ENCODE measurements at regions not wholly inside any gene's neighbourhood (a gene's known extent, or its start where the extent isn't known, plus 50 kb on each side); places are given as distances from the start of the nearest gene placed in this dataset.

DNA sequence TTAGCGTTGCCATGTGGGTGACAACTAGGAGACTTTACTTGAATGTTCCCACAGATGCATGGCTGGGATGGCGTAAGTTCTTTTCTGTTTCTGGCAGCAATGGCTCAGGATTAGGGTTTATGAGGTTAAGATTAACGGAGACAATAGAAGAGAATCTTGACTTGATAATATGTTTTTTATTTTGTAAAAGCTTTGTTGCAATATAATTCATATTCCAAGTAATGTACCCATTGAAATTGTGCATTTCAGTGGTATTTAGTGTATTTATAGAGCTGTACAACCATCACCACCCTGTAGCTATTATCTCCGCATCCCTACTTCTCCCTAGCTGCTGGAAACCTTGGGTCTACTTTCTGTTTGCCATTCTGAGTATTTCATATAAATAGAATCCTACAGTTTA lies 349.2 kb downstream of the UTRN start:
- no peaks in the 10 kb centered on the region for H3K9me3 Mint-ChIP-seq

More for the DNA sequence above, 349.2 kb downstream of the UTRN start:
- no peak overlapping the region for H3K23ac ChIP-seq (ENCODE audit: insufficient read length, low read depth, low read length)
- H3K4me1 ChIP-seq (ENCODE audit: insufficient read depth, low read length), result no peaks in the 10 kb centered on the region
- TF ChIP-seq, protein P1, sequence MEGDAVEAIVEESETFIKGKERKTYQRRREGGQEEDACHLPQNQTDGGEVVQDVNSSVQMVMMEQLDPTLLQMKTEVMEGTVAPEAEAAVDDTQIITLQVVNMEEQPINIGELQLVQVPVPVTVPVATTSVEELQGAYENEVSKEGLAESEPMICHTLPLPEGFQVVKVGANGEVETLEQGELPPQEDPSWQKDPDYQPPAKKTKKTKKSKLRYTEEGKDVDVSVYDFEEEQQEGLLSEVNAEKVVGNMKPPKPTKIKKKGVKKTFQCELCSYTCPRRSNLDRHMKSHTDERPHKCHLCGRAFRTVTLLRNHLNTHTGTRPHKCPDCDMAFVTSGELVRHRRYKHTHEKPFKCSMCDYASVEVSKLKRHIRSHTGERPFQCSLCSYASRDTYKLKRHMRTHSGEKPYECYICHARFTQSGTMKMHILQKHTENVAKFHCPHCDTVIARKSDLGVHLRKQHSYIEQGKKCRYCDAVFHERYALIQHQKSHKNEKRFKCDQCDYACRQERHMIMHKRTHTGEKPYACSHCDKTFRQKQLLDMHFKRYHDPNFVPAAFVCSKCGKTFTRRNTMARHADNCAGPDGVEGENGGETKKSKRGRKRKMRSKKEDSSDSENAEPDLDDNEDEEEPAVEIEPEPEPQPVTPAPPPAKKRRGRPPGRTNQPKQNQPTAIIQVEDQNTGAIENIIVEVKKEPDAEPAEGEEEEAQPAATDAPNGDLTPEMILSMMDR (conservative IDR thresholded peaks at IDR 0.05), result no peak
- no peaks in the 10 kb centered on the region for H3K79me1 ChIP-seq (ENCODE audit: insufficient read depth, low read depth, low read length, poor library complexity, severe bottlenecking)
- H3K9ac ChIP-seq (ENCODE audit: extremely low read depth, insufficient read length, low read length), result no peak overlapping the region
- DNase-seq, result no peak
- Mint-ChIP-seq H3K27me3 (ENCODE audit: low read depth) (no peaks in the 10 kb centered on the region), H3K4me3 (no peak overlapping the region), H3K27ac (no peak overlapping the region), H3K36me3 (ENCODE audit: insufficient read depth in 1 of 3, low read depth in 3 of 3) (peaks cover 0 to 4% (median 3%) of the 10 kb centered on the region in 3 experiments; a peak in 3 of 7 replicates), H3K4me1 (peaks cover 12 to 20% of the 10 kb centered on the region in 2 experiments)
- no CpG with 5 or more reads among the region's 4 CpGs for WGBS (ENCODE audit: extremely low coverage, insufficient read length, low lambda C conversion rate)
- H2BK120ac ChIP-seq (ENCODE audit: low read depth, low read length, poor library complexity, severe bottlenecking), result no peak overlapping the region
- H3K14ac ChIP-seq (ENCODE audit: insufficient read depth, low read length), result no peak overlapping the region
- H3K4ac ChIP-seq (ENCODE audit: low read depth, low read length), result no peak overlapping the region
- H3T11ph ChIP-seq (ENCODE audit: low read length), result no peak overlapping the region
- no peak overlapping the region for H4K5ac ChIP-seq (ENCODE audit: insufficient read length, low read depth, low read length)
- no peaks in the 10 kb centered on the region for H4K20me1 ChIP-seq (ENCODE audit: control insufficient read depth, insufficient read depth, insufficient read length)
- no peaks in the 10 kb centered on the region for H3K9me3 ChIP-seq (ENCODE audit: control insufficient read depth, low read depth, low read length)
- H3K23me2 ChIP-seq (ENCODE audit: insufficient read length, low read depth, low read length, poor library complexity, severe bottlenecking), result no peaks in the 10 kb centered on the region
- H4K8ac ChIP-seq (replicated peaks; ENCODE audit: insufficient read length, low read depth, low read length), result no peak overlapping the region
- H4K91ac ChIP-seq (ENCODE audit: insufficient read length, low read depth, low read length), result no peak overlapping the region
- no peak overlapping the region for H2AFZ ChIP-seq (ENCODE audit: low read length)
- H3K56ac ChIP-seq (ENCODE audit: insufficient read length, low read depth, low read length), result no peak overlapping the region
- H3K27me3 ChIP-seq (ENCODE audit: insufficient read depth, low read length), result no peaks in the 10 kb centered on the region
- H2AK5ac ChIP-seq (ENCODE audit: insufficient read length, low read length), result no peak overlapping the region
- H3K27ac ChIP-seq (ENCODE audit: insufficient read length, low read depth, low read length), result no peak overlapping the region
- no peak overlapping the region for H3K18ac ChIP-seq (ENCODE audit: insufficient read length, low read depth, low read length)
- H3K4me2 ChIP-seq (ENCODE audit: insufficient read depth, insufficient read length, low read length), result no peak overlapping the region
- no peak overlapping the region for H2BK5ac ChIP-seq (ENCODE audit: insufficient read length, low read length)
- H2BK20ac ChIP-seq (ENCODE audit: low read depth, low read length, poor library complexity, severe bottlenecking), result no peak overlapping the region
- no peak overlapping the region for H2BK12ac ChIP-seq (ENCODE audit: insufficient read length, low read depth, low read length)
- no peak overlapping the region for H2BK15ac ChIP-seq (ENCODE audit: low read depth, low read length)
- H3K79me2 ChIP-seq (ENCODE audit: insufficient read depth, low read length), result no peaks in the 10 kb centered on the region

Measured in H9 (cell line).